Ishikawa (cell line): ENCODE measurements at regions not wholly inside any gene's neighbourhood (a gene's known extent, or its start where the extent isn't known, plus 50 kb on each side); places are given as distances from the start of the nearest gene placed in this dataset.

Source experiments
- CEBPB ChIP-seq: IDR thresholded peaks from 2 replicates; pipeline ENCODE4 v1.6.1; 2012
- CREB1 ChIP-seq: IDR thresholded peaks from 2 replicates; pipeline ENCODE4 v1.6.1; 2012; ENCODE audit warnings: low read depth
- EGR1 ChIP-seq: IDR thresholded peaks from 2 replicates; pipeline ENCODE4 v1.6.1; 2012
- EP300 ChIP-seq: IDR thresholded peaks from 2 replicates; pipeline ENCODE4 v1.6.1; 2012; ENCODE audit warnings: borderline replicate concordance
- FOXM1 ChIP-seq: IDR thresholded peaks from 2 replicates; pipeline ENCODE4 v1.6.1; 2012; ENCODE audit warnings: low read depth, borderline replicate concordance
- NFIC ChIP-seq: IDR thresholded peaks from 2 replicates; pipeline ENCODE4 v1.6.1; 2012
- RAD21 ChIP-seq: IDR thresholded peaks from 2 replicates; pipeline ENCODE4 v1.6.1; 2012; ENCODE audit warnings: low read depth
- TAF1 ChIP-seq: IDR thresholded peaks from 2 replicates; pipeline ENCODE4 v1.6.1; 2012; ENCODE audit warnings: low read depth, mild to moderate bottlenecking
- TCF12 ChIP-seq: IDR thresholded peaks from 2 replicates; pipeline ENCODE4 v1.6.1; 2012; ENCODE audit warnings: low read depth
- TEAD4 ChIP-seq: IDR thresholded peaks from 2 replicates; pipeline ENCODE4 v1.6.1; 2012
- YY1 ChIP-seq: IDR thresholded peaks from 2 replicates; pipeline ENCODE4 v1.6.1; 2012; ENCODE audit warnings: low read depth
- ZBTB7A ChIP-seq: IDR thresholded peaks from 2 replicates; pipeline ENCODE4 v1.6.1; 2012; ENCODE audit warnings: low read depth
- TF ChIP-seq, protein P1 (sequence below): IDR thresholded peaks from 2 replicates; pipeline ENCODE4 v1.6.1; 2012; ENCODE audit warnings: low read depth, mild to moderate bottlenecking
- TF ChIP-seq, protein P2 (sequence below): IDR thresholded peaks from 2 replicates; pipeline ENCODE4 v1.6.1; 2012
- TF ChIP-seq, protein P3 (sequence below): IDR thresholded peaks from 2 replicates; pipeline ENCODE4 v1.6.1; 2012

DNA sequence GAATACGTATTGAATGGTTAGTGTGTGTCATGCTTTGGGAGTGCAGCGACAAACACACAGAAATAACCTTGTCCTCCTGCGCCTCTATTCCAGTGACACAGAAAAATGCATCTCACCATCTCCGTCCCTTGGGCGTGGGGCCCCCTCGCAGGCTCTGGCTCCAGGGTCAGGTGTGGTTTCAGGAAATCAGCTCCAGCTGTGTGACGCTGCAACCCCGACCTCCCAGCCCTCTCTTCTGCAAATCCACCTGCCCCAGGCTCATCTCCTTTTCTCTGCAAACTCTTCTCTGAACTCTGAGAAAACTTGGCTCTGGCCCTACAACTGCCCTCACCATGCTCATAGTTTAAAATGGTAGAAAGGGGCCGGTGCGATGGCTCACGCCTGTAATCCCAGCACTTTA, 51.3 kb upstream of the ZNF536 start:
- TF ChIP-seq CREB1 (no peak), RAD21 (no peak), TAF1 (no peak), FOXM1 (no peak), YY1 (no peak), CEBPB (no peak), TCF12 (no peak), NFIC (no peak), EGR1 (no peak), ZBTB7A (no peak), TEAD4 (no peak), EP300 (no peak)
- TF ChIP-seq, protein P1, sequence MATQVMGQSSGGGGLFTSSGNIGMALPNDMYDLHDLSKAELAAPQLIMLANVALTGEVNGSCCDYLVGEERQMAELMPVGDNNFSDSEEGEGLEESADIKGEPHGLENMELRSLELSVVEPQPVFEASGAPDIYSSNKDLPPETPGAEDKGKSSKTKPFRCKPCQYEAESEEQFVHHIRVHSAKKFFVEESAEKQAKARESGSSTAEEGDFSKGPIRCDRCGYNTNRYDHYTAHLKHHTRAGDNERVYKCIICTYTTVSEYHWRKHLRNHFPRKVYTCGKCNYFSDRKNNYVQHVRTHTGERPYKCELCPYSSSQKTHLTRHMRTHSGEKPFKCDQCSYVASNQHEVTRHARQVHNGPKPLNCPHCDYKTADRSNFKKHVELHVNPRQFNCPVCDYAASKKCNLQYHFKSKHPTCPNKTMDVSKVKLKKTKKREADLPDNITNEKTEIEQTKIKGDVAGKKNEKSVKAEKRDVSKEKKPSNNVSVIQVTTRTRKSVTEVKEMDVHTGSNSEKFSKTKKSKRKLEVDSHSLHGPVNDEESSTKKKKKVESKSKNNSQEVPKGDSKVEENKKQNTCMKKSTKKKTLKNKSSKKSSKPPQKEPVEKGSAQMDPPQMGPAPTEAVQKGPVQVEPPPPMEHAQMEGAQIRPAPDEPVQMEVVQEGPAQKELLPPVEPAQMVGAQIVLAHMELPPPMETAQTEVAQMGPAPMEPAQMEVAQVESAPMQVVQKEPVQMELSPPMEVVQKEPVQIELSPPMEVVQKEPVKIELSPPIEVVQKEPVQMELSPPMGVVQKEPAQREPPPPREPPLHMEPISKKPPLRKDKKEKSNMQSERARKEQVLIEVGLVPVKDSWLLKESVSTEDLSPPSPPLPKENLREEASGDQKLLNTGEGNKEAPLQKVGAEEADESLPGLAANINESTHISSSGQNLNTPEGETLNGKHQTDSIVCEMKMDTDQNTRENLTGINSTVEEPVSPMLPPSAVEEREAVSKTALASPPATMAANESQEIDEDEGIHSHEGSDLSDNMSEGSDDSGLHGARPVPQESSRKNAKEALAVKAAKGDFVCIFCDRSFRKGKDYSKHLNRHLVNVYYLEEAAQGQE = no peak
- TF ChIP-seq, protein P2, sequence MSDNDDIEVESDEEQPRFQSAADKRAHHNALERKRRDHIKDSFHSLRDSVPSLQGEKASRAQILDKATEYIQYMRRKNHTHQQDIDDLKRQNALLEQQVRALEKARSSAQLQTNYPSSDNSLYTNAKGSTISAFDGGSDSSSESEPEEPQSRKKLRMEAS = no peak
- TF ChIP-seq, protein P3, sequence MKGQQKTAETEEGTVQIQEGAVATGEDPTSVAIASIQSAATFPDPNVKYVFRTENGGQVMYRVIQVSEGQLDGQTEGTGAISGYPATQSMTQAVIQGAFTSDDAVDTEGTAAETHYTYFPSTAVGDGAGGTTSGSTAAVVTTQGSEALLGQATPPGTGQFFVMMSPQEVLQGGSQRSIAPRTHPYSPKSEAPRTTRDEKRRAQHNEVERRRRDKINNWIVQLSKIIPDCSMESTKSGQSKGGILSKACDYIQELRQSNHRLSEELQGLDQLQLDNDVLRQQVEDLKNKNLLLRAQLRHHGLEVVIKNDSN = no peak
